ENCODE measurements at regions not wholly inside any gene's neighbourhood (a gene's known extent, or its start where the extent isn't known, plus 50 kb on each side); places are given as distances from the start of the nearest gene placed in this dataset.
A peak's percentile ranks its signal among the peaks of the same experiment; 100 is the strongest.

DNA sequence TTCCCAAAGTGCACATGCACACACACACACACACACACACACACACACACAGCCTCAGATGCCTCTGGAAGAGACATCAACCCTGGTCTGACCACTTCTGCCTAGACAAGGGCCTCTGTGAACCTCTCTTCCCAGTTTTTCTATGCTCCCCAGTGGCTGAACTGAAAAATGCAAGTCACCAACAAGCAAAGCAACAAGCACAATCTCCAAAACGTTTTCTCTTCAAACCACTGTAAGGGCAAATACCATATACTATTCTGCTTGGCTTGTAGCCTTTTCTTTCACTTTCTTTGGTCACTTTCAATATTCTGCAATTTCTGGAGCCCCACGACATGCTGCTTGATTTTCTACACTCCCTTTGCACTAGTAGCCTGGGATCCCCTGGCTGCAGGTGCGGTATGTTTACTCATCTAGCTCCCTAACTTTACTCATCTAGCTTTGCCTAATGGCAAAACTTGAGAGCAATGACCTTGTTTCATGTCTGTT lies 121.4 kb upstream of the DST start:
- TF ChIP-seq, protein P1, sequence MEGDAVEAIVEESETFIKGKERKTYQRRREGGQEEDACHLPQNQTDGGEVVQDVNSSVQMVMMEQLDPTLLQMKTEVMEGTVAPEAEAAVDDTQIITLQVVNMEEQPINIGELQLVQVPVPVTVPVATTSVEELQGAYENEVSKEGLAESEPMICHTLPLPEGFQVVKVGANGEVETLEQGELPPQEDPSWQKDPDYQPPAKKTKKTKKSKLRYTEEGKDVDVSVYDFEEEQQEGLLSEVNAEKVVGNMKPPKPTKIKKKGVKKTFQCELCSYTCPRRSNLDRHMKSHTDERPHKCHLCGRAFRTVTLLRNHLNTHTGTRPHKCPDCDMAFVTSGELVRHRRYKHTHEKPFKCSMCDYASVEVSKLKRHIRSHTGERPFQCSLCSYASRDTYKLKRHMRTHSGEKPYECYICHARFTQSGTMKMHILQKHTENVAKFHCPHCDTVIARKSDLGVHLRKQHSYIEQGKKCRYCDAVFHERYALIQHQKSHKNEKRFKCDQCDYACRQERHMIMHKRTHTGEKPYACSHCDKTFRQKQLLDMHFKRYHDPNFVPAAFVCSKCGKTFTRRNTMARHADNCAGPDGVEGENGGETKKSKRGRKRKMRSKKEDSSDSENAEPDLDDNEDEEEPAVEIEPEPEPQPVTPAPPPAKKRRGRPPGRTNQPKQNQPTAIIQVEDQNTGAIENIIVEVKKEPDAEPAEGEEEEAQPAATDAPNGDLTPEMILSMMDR (conservative IDR thresholded peaks at IDR 0.05): peak; percentile 54
- no peak for TF ChIP-seq ZFX (IDR thresholded peaks at IDR 0.05)
